ENCODE measurements at regions not wholly inside any gene's neighbourhood (a gene's known extent, or its start where the extent isn't known, plus 50 kb on each side); places are given as distances from the start of the nearest gene placed in this dataset.

DNA sequence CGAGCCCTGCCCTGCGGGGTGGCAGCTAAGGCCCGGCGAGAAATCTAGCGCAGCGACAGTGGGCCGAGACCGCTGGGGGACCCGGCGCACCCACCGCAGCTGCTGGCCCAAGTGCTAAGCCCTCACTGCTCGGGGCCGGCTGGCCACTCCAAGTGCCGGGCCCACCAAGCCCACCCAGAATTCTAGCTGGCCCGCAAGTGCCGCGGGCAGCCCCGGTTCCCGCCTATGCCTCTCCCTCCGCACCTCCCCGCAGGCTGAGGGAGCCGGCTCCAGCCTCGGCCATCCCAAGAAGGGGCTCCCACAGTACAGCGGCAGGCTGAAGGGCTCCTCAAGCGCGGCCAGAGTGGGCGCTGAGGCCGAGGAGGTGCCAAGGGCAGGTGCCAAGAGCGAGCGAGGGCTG is 55.2 kb upstream of the RND3 start:
- no peaks in the 10 kb centered on the region for H3K36me3 ChIP-seq (ENCODE audit: control insufficient read depth in 4 of 4, insufficient read depth in 3 of 4, low read depth in 1 of 4, low read length in 3 of 4)
- no peak overlapping the region for H3K4me3 ChIP-seq (ENCODE audit: low read depth in 1 of 3, low read length in 3 of 3)
- H3K27ac ChIP-seq (ENCODE audit: low read depth in 1 of 2, low read length in 2 of 2): no peak overlapping the region
- DNase-seq (ENCODE audit: low spot score): no peak
- 98% methylated on average over 30 of the region's 30 CpGs for WGBS
- no peaks in the 10 kb centered on the region for H3K27me3 ChIP-seq (ENCODE audit: control insufficient read depth in 4 of 4, insufficient read depth in 4 of 4, low read length in 3 of 4)
- no peaks in the 10 kb centered on the region for H3K9me3 ChIP-seq (ENCODE audit: control insufficient read depth in 4 of 4, low read length in 3 of 4)
- TF ChIP-seq SP1 (IDR thresholded peaks at IDR 0.05) (no peak), FOXA2 (IDR thresholded peaks at IDR 0.05) (no peak), HNF4G (IDR thresholded peaks at IDR 0.05) (no peak), GABPA (IDR thresholded peaks at IDR 0.05 in 1 of 2, conservative IDR thresholded peaks at IDR 0.05 in 1 of 2) (no peak)
- TF ChIP-seq, protein P1, sequence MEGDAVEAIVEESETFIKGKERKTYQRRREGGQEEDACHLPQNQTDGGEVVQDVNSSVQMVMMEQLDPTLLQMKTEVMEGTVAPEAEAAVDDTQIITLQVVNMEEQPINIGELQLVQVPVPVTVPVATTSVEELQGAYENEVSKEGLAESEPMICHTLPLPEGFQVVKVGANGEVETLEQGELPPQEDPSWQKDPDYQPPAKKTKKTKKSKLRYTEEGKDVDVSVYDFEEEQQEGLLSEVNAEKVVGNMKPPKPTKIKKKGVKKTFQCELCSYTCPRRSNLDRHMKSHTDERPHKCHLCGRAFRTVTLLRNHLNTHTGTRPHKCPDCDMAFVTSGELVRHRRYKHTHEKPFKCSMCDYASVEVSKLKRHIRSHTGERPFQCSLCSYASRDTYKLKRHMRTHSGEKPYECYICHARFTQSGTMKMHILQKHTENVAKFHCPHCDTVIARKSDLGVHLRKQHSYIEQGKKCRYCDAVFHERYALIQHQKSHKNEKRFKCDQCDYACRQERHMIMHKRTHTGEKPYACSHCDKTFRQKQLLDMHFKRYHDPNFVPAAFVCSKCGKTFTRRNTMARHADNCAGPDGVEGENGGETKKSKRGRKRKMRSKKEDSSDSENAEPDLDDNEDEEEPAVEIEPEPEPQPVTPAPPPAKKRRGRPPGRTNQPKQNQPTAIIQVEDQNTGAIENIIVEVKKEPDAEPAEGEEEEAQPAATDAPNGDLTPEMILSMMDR (IDR thresholded peaks at IDR 0.05; ENCODE audit: low read depth, low read length, missing input control): no peak
- TF ChIP-seq, protein P2, sequence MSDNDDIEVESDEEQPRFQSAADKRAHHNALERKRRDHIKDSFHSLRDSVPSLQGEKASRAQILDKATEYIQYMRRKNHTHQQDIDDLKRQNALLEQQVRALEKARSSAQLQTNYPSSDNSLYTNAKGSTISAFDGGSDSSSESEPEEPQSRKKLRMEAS (IDR thresholded peaks at IDR 0.05): no peak
- TF ChIP-seq, protein P3, sequence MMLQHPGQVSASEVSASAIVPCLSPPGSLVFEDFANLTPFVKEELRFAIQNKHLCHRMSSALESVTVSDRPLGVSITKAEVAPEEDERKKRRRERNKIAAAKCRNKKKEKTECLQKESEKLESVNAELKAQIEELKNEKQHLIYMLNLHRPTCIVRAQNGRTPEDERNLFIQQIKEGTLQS (IDR thresholded peaks at IDR 0.05): no peak
- H3K9ac ChIP-seq (ENCODE audit: low read depth in 1 of 2, low read length in 2 of 2): no peak overlapping the region
- H3K4me1 ChIP-seq (ENCODE audit: control insufficient read depth in 4 of 4, insufficient read depth in 4 of 4, low read length in 3 of 4): no peaks in the 10 kb centered on the region

DNA sequence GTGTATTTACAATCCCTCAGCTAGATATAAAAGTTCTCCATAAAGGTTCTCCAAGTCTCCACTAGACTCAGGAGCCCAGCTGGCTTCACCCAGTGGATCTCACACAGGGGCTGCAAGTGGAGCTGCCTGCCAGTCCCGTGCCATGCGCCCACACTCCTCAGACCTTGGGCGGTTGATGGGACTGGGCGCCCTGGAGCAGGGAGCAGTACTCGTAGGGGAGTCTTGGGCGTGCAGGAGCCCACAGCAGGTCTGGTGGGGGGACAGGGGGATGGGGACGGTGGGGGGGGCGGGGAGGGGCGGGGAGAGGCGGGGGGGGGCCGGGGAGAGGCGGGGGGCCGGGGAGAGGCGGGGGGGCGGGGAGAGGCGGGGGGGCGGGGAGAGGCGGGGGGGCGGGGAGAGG is 54.7 kb upstream of the RND3 start:
- no peak for DNase-seq (ENCODE audit: low spot score)
- TF ChIP-seq FOXA1 (IDR thresholded peaks at IDR 0.05): no peak
- TF ChIP-seq RXRA (IDR thresholded peaks at IDR 0.05): no peak
- TF ChIP-seq HNF4G (IDR thresholded peaks at IDR 0.05): no peak
- TF ChIP-seq, protein P2 (IDR thresholded peaks at IDR 0.05): no peak
- TF ChIP-seq, protein P3 (IDR thresholded peaks at IDR 0.05): no peak
- TF ChIP-seq FOXA2 (IDR thresholded peaks at IDR 0.05): no peak
- TF ChIP-seq, protein P4, sequence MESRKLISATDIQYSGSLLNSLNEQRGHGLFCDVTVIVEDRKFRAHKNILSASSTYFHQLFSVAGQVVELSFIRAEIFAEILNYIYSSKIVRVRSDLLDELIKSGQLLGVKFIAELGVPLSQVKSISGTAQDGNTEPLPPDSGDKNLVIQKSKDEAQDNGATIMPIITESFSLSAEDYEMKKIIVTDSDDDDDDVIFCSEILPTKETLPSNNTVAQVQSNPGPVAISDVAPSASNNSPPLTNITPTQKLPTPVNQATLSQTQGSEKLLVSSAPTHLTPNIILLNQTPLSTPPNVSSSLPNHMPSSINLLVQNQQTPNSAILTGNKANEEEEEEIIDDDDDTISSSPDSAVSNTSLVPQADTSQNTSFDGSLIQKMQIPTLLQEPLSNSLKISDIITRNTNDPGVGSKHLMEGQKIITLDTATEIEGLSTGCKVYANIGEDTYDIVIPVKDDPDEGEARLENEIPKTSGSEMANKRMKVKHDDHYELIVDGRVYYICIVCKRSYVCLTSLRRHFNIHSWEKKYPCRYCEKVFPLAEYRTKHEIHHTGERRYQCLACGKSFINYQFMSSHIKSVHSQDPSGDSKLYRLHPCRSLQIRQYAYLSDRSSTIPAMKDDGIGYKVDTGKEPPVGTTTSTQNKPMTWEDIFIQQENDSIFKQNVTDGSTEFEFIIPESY (IDR thresholded peaks at IDR 0.05): no peak
- TF ChIP-seq RAD21 (IDR thresholded peaks at IDR 0.05): no peak
- TF ChIP-seq, protein P1 (IDR thresholded peaks at IDR 0.05; ENCODE audit: low read depth, low read length, missing input control): no peak
- TF ChIP-seq, protein P5, sequence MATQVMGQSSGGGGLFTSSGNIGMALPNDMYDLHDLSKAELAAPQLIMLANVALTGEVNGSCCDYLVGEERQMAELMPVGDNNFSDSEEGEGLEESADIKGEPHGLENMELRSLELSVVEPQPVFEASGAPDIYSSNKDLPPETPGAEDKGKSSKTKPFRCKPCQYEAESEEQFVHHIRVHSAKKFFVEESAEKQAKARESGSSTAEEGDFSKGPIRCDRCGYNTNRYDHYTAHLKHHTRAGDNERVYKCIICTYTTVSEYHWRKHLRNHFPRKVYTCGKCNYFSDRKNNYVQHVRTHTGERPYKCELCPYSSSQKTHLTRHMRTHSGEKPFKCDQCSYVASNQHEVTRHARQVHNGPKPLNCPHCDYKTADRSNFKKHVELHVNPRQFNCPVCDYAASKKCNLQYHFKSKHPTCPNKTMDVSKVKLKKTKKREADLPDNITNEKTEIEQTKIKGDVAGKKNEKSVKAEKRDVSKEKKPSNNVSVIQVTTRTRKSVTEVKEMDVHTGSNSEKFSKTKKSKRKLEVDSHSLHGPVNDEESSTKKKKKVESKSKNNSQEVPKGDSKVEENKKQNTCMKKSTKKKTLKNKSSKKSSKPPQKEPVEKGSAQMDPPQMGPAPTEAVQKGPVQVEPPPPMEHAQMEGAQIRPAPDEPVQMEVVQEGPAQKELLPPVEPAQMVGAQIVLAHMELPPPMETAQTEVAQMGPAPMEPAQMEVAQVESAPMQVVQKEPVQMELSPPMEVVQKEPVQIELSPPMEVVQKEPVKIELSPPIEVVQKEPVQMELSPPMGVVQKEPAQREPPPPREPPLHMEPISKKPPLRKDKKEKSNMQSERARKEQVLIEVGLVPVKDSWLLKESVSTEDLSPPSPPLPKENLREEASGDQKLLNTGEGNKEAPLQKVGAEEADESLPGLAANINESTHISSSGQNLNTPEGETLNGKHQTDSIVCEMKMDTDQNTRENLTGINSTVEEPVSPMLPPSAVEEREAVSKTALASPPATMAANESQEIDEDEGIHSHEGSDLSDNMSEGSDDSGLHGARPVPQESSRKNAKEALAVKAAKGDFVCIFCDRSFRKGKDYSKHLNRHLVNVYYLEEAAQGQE (IDR thresholded peaks at IDR 0.05): no peak
- TF ChIP-seq EGR1 (IDR thresholded peaks at IDR 0.05; ENCODE audit: low read depth in 2 of 2): no peak
- TF ChIP-seq YY1 (IDR thresholded peaks at IDR 0.05): no peak
- TF ChIP-seq HNF4A (conservative IDR thresholded peaks at IDR 0.05): no peak
- no peak for TF ChIP-seq NR2F2 (IDR thresholded peaks at IDR 0.05)
- TF ChIP-seq JUND (IDR thresholded peaks at IDR 0.05): no peak
- no peak for TF ChIP-seq TAF1 (conservative IDR thresholded peaks at IDR 0.05)
- TF ChIP-seq SP1 (IDR thresholded peaks at IDR 0.05): no peak
- H3K27me3 ChIP-seq (ENCODE audit: control insufficient read depth in 4 of 4, insufficient read depth in 4 of 4, low read length in 3 of 4): no peaks in the 10 kb centered on the region
- H3K36me3 ChIP-seq (ENCODE audit: control insufficient read depth in 4 of 4, insufficient read depth in 3 of 4, low read depth in 1 of 4, low read length in 3 of 4): no peaks in the 10 kb centered on the region
- H3K9ac ChIP-seq (ENCODE audit: low read depth in 1 of 2, low read length in 2 of 2): no peak overlapping the region
- H3K4me1 ChIP-seq (ENCODE audit: control insufficient read depth in 4 of 4, insufficient read depth in 4 of 4, low read length in 3 of 4): no peaks in the 10 kb centered on the region
- no peak overlapping the region for H3K27ac ChIP-seq (ENCODE audit: low read depth in 1 of 2, low read length in 2 of 2)
- 95% methylated on average over 6 of the region's 19 CpGs for WGBS
- H3K4me3 ChIP-seq (ENCODE audit: low read depth in 1 of 3, low read length in 3 of 3): no peak overlapping the region
- no peaks in the 10 kb centered on the region for H3K9me3 ChIP-seq (ENCODE audit: control insufficient read depth in 4 of 4, low read length in 3 of 4)

Measured in liver (tissue), 8 donors.